ENCODE measurements at regions not wholly inside any gene's neighbourhood (a gene's known extent, or its start where the extent isn't known, plus 50 kb on each side); places are given as distances from the start of the nearest gene placed in this dataset.

DNA sequence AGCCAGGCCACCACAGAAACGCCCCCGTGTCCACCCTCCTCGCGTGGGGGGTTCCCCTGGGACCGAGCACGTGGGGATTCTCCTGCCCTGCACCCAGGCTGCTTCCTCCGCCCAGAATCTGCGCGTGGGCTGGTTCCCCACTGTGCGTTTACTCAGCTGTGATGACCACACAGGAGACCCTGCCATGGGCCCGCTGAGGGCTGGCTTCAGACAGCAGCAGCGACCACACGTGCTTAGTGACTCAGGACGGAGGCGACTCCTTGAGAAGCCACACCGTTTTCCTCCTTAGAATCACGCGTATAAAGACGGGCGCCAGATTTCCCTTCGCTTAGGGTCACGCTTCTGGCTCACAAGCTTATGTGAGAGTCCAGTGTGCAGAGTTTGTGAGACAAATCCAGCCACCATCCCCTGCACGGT is 63.9 kb upstream of the PDE10A start:
- TF ChIP-seq, protein P1, sequence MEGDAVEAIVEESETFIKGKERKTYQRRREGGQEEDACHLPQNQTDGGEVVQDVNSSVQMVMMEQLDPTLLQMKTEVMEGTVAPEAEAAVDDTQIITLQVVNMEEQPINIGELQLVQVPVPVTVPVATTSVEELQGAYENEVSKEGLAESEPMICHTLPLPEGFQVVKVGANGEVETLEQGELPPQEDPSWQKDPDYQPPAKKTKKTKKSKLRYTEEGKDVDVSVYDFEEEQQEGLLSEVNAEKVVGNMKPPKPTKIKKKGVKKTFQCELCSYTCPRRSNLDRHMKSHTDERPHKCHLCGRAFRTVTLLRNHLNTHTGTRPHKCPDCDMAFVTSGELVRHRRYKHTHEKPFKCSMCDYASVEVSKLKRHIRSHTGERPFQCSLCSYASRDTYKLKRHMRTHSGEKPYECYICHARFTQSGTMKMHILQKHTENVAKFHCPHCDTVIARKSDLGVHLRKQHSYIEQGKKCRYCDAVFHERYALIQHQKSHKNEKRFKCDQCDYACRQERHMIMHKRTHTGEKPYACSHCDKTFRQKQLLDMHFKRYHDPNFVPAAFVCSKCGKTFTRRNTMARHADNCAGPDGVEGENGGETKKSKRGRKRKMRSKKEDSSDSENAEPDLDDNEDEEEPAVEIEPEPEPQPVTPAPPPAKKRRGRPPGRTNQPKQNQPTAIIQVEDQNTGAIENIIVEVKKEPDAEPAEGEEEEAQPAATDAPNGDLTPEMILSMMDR (IDR thresholded peaks at IDR 0.05; ENCODE audit: low read depth, low read length), result no peak
- no peak overlapping the region for H3K4me3 ChIP-seq (ENCODE audit: low read depth, low read length)

DNA sequence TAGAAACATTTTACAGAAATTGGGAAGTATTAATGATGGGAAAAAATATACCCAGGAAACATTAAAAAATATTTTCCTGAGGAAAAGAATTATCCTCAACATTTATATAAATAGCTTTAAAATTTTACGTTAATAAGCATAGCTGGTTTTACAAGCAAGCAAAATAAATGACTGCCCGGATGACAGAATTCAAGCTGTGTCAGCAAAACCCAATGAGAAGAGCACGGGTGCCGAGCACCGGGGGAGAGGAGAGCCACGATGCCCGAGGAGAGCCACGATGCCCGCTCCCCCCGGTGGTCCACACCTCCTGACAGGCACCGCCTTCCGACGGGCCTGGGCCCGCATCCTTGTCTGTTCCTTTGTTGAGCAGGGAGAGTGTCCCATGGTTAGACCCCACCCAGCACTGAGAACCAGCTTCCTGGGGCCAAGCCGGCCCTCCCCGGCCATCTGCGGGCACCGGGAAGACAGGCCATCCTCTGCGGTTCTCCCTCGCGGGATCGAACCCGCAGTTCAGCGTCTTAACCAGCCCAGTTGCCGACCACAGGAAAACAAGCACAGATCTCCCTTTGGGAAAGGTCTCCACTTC is 63.3 kb upstream of the PDE10A start:
- H3K4me3 ChIP-seq (ENCODE audit: low read depth, low read length), result no peak overlapping the region
- TF ChIP-seq, protein P1 (IDR thresholded peaks at IDR 0.05; ENCODE audit: low read depth, low read length), result no peak

DNA sequence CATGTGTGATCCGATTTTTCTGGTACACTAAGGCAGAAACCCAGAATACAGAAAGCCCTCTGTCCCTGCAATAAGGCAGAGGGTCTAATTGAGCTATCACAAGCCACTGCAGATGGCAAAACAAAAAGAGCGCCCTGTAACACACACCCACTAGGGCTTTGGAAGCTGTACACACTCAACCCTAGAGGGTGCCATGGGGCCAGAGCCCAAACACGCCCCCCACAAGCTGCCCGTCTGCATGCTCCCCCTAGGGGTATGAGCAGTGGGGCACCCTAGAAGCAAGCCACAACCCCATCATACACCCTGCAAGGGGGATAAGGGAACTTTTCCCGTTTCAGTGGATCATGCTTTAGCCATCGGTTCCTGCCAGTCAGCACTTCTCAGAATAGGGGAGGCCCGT is 62.2 kb upstream of the PDE10A start:
- TF ChIP-seq, protein P1 (IDR thresholded peaks at IDR 0.05; ENCODE audit: low read depth, low read length), result no peak
- H3K4me3 ChIP-seq (ENCODE audit: low read depth, low read length), result no peak overlapping the region

DNA sequence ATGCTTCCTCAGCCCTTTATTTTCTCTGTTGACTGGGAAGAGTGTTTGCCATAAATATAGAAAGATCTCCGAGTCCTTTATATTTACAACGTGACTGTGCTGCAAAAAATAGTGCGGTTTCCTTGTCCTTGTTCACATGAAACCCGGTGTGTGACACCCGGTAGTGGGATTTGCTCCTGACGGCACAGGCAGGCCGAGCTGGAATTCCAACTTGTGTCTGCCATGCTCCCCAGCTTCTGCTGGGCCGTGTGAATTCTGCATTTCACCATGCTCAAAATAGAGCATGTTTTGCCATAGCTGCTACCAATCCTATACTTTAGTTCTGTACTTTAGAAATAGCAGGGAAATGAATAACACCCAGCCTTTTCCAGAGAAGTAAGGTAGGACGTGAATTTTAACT is 60.3 kb upstream of the PDE10A start:
- TF ChIP-seq, protein P1 (IDR thresholded peaks at IDR 0.05; ENCODE audit: low read depth, low read length), result no peak
- no peak overlapping the region for H3K4me3 ChIP-seq (ENCODE audit: low read depth, low read length)

DNA sequence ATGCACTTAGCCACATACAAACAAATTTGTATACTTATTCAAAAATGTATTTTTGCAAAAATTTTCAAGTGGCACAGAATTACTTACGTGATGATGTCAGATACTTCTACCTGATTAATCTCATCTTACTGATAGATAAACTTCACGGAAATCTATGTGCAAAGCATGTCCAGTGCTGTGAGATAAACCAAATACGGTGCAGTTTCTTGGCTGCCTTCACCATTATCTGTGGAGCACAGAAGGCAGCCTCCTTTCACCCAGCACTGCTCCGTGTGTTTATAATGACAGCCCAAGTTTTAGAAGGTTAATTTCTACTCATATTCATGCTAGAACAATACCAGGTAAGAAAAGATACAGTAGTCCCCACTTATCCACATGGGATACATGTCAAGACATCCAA is 59.0 kb upstream of the PDE10A start:
- H3K4me3 ChIP-seq (ENCODE audit: low read depth, low read length), result no peak overlapping the region
- TF ChIP-seq, protein P1 (IDR thresholded peaks at IDR 0.05; ENCODE audit: low read depth, low read length), result no peak

DNA sequence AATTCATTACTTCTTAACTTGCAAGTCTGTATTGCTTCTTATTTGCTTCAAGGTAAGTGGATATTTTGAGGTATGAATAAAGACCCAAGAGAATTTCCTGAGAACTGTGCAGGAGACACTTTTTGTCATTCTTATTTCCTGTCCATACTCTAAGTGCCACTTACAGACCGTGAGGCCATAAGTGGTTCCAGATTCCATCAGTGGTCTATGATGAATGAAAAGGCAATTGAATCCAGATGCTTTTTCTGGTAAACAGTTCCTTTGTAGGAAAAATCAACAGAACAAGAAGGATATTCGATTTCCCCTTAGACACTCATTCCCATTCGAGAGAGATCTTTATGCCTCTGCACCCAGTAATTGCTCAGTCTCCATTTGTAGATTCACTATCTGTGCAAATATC is 58.3 kb upstream of the PDE10A start:
- TF ChIP-seq, protein P1 (IDR thresholded peaks at IDR 0.05; ENCODE audit: low read depth, low read length), result no peak
- no peak overlapping the region for H3K4me3 ChIP-seq (ENCODE audit: low read depth, low read length)

DNA sequence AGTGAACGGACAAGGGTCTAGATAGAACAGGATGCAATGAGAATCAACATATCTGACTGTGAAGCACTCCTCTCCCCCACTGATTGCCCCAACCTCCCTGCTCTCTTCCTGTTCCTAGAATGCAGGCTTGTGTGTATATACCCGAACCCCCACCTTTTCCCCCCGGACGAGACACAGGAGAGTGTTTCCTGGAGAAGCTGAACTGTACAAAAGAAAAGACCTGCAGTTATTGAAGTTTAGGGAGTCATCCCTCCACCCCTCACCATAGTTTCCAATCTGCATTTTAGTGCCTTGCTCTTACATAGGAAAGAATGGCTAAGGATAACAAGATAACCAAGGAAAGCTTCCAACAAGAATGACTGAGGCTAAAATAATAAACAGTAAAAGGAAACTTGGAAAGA is 55.5 kb upstream of the PDE10A start:
- no peak overlapping the region for H3K4me3 ChIP-seq (ENCODE audit: low read depth, low read length)
- TF ChIP-seq, protein P1 (IDR thresholded peaks at IDR 0.05; ENCODE audit: low read depth, low read length), result no peak

Data from WI38 (cell line).